Sciatic nerve (tissue), 2 donors: ENCODE measurements at regions not wholly inside any gene's neighbourhood (a gene's known extent, or its start where the extent isn't known, plus 50 kb on each side); places are given as distances from the start of the nearest gene placed in this dataset.

Experiments used
- ATAC-seq: fragments of 200-7000 bp; cut with Tn5 transposase; one replicate; pipeline ENCODE4 v1.9.1; 2020; ENCODE audit warnings: mild to moderate bottlenecking, moderate library complexity
- DNase-seq: peaks from one replicate; pipeline ENCODE4 v3.0.0-alpha.2; 2020; ENCODE audit warnings: low spot score
- intact Hi-C: fragments of 100-400 bp; cut with DNase I; formaldehyde crosslinking; loops from one replicate; pipeline ENCODE4 v1.14.2; 2022
- donor health status: DM: no; HTN: no; CAD: no.
- donor health status: DM: no; HTN: no; CAD: no.

DNA sequence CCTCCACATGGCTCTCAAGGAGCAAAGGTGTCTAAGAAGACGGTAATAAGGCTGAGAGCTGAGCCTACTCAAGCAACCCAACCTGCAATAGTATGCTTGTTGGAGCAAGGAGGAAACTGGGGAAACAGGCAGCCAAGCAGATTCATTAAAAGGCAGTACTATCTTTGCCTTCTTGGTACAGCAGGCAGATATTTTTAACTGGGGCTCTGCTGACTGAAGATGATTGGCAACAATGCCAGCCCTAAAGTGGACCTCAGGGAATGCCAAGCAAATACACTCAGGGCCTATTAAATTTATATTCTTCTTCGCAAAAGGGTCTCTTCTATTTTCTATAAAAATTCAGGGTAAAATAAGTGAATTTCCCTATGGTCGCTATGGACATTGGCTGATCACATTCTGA, 109.4 kb upstream of the PCGF5 start:
- ATAC-seq (no peak), DNase-seq (no peak)
- intact Hi-C loops, result no loop called here

DNA sequence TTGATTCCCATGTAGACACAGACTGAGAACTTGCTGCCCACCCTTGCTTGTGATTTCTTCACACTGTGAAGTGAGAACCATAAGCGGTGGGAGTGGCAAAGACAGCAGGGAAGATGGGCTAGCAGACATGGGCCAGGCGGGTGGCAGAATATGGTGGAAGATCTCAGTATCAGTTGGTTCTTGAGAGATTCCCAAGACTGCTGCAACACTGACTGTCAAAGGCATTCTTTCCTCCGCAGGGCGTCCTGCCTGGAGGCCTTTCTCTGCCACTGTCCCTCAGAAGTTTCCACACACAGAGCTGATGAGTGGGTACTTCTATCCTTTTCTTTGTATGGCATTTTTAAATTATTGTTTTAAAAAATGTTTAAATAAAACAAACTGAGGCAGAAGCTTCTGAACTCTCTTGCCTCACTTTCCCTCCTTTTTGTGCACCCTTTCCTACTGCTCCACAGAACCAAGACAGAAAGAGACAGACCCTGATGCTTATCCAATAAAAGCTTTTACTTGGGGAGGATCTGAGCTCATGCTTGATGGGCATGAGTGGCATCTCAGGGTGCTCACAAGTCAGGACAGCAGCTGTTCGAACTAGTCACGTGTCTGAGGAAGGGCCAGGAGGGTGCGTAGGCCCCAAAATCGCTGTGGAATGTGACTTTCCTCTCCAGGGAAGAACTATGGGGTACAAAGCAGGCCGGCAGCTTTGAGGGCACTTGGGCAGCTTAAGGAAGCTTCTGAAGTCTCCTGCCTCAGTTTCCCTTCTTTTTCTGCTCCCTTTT, 104.7 kb upstream of the PCGF5 start:
- DNase-seq (no peak), ATAC-seq (no peak)
- intact Hi-C loops, result no loop called here

DNA sequence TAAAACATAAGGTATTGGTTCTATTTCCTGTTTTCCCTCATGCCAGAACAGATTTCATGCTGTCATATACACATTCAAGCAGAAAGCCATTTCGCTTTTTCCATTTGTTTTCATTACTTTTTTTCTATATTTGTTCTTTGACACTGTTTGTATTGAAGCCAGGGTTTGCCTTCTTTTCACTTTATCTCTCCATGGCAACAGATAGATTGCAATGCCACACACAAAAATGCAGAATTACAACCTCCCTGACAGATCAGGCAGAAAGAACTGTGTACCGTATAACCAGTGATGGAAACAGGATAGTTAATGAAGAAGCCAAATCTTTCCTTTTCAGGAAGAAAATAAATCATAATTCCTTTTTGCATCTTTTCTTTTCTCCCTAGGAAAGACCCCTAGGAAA, 103.0 kb upstream of the PCGF5 start:
- intact Hi-C loops, result no loop called here
- ATAC-seq, result no peak
- no peak for DNase-seq

DNA sequence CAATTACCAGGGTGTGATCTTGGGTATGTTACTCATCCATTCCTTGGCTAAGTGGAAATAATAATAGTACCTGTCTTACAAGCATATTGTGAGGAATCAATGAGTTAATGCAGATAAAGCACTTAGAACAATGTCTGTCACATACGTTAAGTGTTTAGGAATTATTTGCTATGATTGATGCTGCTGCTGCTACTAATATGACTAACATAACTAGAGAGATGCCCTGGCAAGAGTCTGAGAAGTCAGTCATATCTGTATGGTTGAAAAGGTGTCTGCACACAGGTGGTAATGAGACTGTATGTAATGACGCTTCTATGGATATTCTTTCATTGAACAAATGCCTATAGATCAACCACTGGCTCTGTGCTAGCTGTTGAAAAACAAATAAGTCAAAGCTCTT, 100.1 kb upstream of the PCGF5 start:
- intact Hi-C loops, result no loop called here
- ATAC-seq (no peak), DNase-seq (no peak)

DNA sequence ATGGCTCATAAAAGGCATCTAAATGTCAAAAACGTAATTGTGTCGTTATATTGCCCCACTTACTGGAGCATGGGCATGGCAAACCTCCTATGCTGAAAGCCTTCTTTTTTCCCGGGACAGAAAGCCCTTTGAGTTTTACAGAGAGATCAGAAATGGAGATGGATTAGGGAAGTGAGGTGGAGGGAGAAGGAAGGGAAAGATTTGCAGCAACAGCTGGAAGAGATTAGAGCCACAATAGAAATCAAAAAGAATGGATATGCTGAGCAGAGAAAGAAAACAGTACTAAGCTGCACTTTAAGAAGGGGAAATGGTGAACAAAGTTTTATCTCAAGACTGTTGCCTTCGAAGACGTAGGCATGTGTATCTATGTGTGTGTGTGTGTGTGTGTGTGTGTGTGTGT, 97.2 kb upstream of the PCGF5 start:
- DNase-seq (no peak), ATAC-seq (no peak)

DNA sequence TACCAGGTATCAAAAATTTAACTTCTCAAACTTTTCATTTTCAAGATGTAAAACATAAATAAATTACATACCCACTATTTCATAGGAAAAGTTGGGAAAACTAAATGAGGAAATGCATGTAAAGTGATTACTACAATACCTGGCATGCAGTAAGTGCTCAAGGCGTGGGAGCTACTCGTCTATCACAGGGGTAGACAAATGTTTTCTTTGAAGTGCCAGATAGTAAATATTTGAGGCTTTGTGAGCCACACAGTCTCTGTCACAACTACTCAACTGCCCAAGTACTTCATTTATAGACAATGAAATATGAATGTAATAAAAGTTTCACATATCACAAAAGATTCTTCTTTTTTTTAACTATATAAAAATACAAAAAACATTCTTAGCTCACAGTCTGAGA, 96.4 kb upstream of the PCGF5 start:
- intact Hi-C loops, result no loop called here
- ATAC-seq, result no peak

More for the DNA sequence above, 97.2 kb upstream of the PCGF5 start:
- intact Hi-C loops, result no loop called here

DNA sequence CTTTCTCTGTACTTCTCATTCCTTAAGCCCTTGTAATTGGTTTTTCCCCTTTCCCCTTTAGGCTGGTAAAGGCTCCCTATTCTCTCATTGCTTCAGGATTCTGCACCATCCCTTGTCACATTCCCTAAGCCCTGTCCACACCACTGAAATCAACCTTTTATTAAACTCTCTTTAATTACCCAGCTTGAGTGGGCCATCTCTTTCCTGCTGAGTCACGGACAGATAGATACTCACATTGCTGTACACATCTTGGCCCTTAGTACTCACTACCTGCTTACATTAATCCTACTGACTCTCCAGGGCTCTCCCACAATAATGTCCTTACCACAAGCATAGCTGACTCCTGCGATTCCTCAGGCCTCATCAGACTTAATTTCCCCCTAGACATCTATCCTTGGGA, 94.0 kb upstream of the PCGF5 start:
- ATAC-seq (no peak), DNase-seq (no peak)
- intact Hi-C loops, result no loop called here

More for the DNA sequence above, 96.4 kb upstream of the PCGF5 start:
- DNase-seq, result no peak

DNA sequence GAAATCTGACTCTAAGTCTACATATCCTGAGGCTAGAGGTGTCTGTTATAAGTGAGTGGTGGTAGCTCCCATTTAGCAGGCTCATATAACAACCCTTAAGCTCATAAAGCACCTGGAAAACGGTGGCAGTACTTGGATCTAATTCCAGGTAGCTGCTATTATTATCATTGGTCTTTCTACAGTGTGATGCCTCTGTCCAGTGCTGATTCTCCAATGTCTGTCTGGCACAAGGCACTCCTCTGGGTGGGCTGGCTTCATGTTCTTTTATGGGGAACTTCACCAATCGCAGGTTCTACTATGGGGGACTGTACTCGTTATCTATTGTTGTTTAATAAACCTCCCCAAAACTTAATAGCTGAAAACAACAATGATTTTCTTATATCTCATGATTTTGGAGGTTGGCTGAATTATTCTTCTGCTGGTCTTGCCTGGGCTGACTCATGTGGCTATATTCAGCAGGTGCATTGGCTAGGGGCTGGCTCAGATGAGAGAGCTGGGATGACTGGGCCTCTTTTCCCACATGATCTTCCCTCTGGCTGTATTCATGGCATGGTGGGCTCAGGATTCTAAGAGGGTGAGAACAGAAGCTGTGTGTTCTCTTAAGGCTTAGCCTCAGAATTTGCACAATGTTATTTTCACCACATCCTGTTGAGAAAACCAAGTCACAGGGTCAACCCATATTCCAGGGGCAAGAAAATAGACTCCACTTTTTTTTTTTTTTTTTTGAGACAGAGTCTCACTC, 93.0 kb upstream of the PCGF5 start:
- ATAC-seq (no peak), DNase-seq (no peak)
- intact Hi-C loops, result no loop called here

DNA sequence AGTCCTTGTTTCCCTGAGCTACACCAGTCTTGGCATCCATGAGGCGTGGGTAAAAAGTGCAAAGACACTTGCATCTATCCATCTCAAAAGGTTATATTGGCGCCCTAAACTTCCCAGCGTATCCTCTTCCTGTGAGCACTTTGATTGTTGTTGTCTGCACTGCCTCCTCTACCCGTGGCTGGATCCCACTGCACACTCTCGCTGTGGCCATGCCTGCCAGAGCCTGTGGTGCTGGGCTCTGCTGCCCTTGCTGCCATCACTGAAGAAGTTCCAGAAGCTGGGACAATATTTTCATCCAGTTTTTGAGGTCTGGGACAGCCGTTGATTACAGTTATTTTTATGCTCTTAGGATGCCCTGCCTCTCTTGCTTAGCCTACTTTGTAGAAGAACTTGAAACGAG, 85.3 kb upstream of the PCGF5 start:
- intact Hi-C loops, result no loop called here
- DNase-seq (no peak), ATAC-seq (no peak)

DNA sequence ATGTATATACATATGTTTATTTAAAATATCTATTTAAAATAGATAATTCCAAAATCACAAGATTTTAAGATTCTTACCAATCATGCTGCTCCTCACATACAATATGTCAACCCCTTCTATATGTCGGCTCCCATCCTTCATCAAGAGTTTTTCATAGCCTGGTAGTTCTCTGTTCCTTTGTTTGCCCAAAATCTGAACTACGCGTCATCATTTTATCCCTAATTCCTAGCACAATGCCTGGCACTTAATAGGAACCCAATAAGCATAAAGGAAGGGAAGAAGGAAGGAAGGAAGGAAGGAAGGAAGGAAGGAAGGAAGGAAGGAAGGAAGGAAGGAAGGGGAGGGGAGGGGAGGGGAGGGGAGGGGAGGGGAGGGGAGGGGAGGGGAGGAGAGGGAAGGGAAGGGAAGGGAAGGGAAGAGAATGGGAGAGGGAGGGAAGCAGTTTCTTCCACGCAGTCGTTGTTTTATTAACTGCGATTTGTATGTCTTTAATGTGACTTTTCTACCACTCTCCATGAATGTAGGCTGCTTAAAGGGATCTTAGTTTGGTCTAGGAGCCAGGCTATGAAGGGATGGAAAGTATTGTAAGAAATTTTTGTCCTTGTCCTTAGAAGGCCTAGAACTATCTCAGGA, 83.3 kb upstream of the PCGF5 start:
- intact Hi-C loops, result no loop called here
- ATAC-seq (no peak), DNase-seq (no peak)

DNA sequence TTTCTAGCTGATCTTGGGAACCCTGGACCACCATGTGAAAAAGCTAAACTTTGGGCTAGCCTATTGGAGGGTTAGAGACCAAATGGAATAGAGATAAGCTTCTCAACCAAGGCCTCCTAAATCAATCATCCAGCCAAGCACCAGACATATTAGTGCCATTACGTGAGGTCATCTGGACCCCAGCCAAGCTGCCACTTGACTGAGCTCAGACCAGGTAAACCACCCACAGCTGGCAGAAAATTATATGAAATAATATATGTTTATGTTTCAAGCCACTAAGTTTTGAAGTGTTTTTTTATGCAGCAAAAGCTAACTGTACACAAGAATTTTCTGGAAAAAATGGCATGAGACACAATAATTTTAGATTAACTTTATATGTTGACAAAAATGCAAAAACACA, 82.6 kb upstream of the PCGF5 start:
- intact Hi-C loops, result no loop called here
- no peak for ATAC-seq
- DNase-seq, result no peak

DNA sequence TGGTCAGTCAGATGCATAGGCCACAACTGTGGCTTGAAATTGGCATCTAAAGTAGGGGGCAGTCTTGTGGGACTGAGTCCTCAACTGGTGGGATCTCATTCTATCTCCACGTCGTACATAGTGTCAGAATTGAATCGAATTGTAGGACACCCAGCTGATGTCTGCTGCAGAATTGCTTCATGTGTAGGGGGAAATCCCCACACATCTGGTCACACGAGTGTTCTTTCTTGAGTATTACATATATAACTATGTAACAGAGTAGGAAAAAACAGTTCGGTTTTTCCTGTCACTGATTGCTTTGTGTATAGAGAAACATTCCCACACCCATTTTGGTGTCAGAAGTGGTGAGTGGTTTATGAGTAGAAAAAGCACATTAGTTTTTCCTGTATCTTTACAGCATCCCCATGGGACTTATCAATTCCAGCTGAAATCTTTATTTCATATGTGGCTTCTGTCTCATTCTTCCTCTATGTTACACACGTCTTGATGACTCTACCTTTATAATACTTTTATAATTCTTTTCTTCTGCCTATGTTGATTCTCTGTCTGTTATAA, 79.4 kb upstream of the PCGF5 start:
- ATAC-seq, result no peak
- intact Hi-C loops, result no loop called here
- DNase-seq, result no peak

DNA sequence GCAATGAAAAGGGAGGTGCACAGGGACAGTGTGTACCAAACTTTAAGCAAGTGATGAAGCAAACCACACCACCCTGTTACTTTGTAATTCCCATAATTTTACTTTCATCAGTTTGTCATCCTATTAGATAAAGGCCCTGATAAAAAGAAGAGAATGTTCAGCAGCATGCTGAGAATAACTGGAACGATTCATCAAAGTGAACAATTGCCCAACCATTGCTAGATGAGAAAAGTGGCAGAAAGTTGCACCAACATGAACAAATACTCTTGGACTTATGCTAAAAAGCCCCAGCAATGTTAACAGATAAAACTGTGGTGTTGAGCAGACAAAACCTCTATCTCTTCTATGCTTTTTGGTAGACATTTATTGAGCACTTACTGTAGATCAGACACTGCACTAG, 75.5 kb upstream of the PCGF5 start:
- intact Hi-C loops, result no loop called here
- no peak for ATAC-seq
- DNase-seq, result no peak

DNA sequence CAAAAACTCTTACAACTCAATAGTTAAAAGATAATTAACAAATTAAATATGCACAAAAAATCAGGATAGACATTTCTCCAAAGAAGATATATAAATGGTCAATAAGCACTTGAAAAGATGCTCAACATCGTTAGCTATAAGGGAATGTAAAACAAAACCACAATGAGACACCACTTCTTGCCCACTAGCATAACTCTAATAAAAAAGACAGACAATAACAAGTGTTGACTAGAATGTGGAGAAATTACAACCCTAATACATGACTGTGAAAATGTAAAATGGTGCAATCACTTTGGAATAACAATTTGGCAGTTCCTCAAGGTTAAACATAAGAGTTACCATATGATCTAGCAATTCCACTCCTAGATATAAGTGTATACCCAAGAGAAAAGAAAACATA, 74.3 kb upstream of the PCGF5 start:
- intact Hi-C loops, result no loop called here
- DNase-seq (no peak), ATAC-seq (no peak)

DNA sequence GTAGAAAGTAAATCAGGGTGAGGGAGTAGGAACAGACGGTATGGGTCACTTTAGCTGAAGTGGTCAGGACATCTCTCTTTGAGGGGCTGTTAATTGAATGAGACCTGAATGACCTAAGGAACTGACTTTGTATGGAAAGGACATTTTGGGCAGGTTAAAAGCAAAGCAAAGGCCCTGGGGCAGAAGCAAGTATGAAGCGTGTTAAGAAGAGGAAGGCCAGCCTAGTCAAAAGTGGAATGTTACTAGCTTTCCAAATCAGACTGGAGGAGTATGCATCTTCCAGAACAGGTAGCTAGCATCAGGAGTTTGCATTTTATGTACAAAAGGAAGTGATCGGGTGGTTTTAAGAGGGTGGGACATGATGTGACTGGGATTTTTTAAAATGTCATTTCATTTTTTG, 70.9 kb upstream of the PCGF5 start:
- DNase-seq, result no peak
- intact Hi-C loops, result no loop called here
- ATAC-seq, result no peak

DNA sequence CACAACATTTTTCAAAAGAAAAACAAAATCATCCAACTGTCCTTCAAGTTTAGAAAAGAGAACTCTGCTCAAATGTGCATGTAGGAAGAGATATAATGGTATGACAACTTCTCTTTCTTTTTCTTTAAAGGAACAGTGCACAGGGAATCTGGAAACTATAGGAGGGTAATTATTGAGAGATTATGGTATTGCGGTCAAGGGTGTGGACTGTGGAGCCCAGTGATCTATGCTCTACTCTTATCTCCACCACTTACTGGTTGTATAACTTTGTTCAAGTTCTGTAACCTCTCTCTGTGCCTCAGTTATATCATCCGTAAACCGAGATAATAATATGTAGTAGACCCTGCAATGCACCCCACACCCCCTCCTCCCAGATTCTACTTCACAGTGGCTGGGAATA, 69.8 kb upstream of the PCGF5 start:
- intact Hi-C loops, result no loop called here
- no peak for ATAC-seq
- DNase-seq, result no peak

DNA sequence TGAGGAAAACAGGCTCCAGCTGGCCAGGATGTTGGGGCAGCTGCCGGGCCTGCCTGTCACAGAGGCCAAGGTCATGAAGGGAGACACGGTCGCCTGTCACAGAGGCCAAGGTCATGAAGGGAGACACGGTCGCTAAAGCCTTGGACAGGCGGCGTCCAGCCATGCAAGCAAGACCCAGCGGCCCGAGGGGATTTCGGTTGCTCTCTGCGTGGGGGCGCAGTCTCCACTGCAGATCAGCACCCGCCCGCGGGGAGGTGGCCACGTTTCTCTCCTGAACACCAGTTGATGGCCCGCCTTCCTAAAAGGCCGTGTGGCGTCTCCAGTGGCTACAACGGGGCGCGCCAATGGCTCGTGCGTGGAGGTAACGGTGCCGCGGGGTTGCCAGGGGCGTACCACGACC, 67.0 kb upstream of the PCGF5 start:
- intact Hi-C loops, result no loop called here
- ATAC-seq, result no peak
- no peak for DNase-seq

DNA sequence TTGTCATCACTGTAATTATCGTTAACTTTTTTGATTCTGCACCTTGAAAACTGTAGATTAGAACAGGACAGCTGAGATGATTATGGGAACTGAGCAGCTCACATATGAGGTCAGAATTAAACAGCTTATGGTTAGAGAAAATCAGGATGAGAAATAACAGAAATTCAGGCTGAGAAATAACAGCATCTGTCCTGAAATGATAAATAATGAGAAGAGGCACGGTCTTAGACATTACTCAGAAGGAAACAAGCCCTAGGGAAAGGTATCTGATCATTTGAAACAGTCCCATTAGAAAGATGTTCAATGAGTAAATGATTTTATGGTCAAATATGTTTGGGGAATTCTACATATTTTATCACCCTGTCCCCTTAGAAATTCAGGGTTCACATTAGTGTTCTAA, 65.6 kb upstream of the PCGF5 start:
- no peak for ATAC-seq
- no peak for DNase-seq
- intact Hi-C loops, result no loop called here

DNA sequence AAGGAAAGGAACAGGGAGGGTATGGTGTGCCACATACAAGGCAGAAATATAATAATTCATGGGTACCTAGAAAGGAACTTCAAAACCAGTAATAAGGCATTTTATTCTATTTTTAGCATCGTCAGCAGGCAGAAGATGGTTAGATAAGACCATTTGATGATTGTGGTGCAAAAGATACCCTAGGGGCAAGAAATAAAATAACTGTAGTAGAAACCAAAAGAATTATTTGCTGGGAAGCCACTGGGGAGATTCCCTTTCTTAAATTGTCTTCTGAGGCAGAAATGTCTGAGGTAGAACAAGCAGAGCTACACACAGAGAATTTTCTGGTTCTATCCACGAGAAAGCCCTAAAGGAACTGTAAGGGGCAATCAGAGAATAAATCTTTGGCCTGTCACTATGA, 64.3 kb upstream of the PCGF5 start:
- DNase-seq (no peak), ATAC-seq (no peak)
- intact Hi-C loops, result no loop called here

DNA sequence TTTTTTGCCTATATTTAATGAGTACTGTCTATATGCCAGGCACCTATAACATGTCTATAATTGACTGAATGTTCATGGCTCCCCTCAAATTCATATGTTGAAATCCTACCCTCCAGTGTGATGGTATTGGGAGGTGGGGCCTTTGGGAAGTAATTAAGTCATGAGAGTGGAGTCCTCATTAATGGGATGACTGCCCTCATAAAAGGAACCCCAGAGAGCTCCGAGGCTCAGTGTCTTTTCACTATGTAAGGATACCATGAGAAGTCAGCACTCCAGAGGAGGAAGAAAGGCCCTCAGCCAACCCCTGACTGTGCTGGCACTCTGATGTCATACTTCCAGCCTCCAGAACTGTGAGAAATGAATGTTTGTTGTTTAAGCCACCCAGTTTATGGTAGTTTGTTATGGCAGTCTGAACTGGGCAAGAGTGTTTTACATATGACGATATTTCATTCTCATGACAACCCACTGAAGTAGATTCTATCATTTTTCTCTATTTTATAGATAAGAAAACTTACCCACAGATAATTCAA, 61.1 kb upstream of the PCGF5 start:
- intact Hi-C loops, result no loop called here
- no peak for ATAC-seq
- DNase-seq, result no peak
